HG03159 (cell line): ENCODE measurements at regions not wholly inside any gene's neighbourhood (a gene's known extent, or its start where the extent isn't known, plus 50 kb on each side); places are given as distances from the start of the nearest gene placed in this dataset.
"Not testable (repeated sequence)": the region's sequence is repeated elsewhere in the genome, so short reads cannot be mapped to it uniquely, and the experiment has no call there.

Source experiments
- ATAC-seq: cut with Tn5 transposase; IDR thresholded peaks from one replicate; pipeline ENCODE4 v1.9.1; 2021; ENCODE audit warnings: mild to moderate bottlenecking, moderate library complexity; ENCODE audit not compliant: unreplicated experiment

DNA sequence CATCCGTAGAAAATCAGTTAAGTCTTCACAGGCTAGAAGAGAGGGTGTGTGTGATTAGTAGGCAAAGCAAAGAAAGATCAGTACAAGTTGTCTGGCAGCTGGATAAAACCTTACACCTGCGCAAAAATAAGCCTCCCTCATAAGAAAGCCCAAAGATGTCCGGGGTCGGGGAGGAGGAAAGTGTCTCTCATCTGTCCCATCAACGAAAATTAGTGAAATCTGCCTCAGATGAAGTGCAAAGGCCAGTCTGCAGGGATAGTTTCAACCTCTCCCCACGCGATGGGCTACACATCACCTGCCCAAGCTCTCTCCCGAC lies 333.9 kb downstream of the SRGAP2C start:
- no peak for ATAC-seq

DNA sequence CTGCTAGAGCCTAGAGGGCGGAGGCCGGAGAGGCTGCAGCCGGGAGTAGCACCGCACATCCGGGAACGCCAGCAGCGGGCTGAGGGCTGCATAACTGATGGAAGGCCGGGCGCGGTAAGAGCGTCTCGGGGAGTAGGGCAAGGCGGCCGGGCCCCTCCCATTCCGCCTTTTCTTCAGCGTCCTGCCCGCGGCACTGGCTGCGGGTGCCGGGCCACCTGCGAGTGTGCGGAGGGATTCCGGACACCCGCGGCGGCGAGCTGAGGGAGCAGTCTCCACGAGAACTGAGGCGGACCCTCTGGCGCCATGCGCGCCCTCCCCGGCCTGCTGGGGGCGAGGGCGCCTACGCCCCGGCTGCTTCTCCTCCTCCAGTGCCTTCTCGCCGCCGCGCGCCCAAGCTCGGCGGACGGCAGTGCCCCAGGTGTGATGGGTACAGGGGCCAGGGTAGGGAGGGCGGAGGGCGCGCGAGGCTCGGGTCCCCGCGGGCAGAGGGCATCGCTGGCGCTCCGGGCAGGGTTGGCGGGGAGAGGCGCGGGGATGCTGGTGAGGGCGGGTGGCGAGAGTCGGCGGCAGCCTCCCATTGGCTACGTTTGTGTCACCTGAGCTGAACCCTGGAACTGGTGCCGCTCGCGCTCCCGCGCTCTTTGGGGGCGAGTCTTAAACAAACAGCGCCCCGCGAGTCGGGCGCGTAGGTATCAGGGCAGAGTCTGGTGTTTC lies 334.4 kb downstream of the SRGAP2C start:
- no peak for ATAC-seq

DNA sequence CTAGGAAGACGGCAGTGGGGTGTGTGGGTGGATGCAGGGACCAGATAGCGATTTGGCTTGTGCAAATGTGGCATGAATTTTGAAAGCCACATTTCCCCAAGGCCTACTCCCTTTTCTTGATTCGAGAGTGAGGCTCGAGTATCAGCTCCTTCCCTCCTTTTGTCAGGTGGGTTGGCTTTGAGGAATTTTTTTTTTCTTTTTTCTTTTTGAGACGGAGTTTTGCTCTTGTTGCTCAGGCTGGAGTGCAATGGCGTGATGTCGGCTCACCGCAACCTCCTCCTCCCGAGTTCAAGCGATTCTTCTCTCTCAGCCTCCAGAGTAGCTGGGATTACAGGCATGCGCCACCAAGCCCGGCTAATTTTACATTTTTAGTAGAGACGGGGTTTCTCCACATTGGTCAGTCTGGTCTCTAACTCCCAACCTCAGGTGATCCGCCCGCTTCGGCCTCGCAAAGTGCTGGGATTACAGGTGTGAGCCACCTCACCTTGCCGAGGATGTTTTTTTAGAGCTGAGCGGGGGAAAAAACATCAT lies 335.0 kb downstream of the SRGAP2C start:
- ATAC-seq: not testable (repeated sequence)

DNA sequence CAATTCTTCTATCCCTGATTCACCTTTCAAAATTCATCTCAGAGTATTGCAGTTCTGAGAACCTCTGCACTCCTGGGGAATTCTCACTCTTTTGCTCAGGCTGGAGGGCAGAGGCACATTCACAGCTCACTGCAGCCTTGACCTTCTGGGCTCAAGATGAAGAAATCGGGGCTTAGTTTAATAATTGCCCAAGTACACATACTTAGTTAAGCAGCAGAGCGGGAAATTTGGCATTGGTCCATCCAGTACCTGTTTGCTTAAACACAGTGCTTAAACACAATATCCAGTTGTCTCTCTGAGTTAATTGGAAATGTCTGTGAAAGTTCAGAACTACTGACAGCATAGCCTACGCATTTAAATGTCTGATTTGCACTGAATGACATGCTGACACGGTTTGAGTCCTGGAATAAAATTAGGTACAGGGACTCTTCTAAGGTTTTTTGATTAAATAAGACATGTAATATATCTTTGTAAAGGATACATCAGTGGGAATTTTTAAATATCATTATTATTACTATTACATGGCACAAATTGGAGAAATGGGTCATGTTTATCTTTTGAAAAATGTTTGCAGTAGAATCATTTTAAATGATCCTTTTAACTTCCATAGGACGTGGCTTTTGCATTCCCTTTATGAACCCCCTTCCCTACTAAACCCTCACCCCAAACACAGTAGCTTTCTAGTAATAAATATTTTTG lies 337.4 kb downstream of the SRGAP2C start:
- no peak for ATAC-seq

DNA sequence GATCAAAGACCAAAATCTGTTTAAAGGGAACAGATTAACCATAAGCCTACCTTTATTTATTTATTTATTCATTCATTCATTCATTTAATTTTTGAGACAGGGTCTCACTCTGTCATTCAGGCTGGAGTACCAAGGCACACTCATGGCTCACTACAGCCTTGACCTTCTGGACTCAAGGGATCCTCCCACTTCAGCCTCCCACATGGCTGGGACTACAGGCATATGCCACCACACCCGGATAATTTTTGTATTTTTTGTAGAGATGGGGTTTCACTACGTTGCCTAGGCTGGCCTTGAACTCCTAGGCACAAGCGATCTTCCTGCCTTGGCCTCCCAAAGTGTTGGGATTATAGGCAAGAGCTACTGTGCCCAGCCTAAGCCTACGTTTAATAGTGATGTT lies 338.3 kb downstream of the SRGAP2C start:
- not testable (repeated sequence) for ATAC-seq

- ATAC-seq: no peak
Measured at GRCh38 chr1:121525355-121525754, 340.6 kb downstream of the SRGAP2C start.

DNA sequence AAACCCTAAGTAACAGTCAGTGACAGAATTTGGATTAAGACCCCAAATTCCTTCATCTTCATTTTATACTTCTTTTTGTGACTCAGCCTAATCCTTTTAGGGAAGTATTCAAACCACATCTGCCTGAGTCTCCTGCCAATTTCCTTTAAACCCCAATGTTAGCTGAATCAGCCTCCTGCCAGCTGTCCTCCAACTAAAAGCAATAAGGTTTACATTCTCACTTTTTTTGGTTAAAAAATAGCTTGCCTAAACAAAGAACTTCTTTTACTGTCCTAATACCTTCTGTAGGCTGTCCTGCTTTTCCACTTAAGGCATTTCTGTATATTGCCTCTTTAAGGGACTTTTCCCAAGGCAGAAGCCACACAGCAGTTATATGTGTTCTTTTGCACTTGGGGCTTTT lies 344.2 kb downstream of the SRGAP2C start:
- not testable (repeated sequence) for ATAC-seq

DNA sequence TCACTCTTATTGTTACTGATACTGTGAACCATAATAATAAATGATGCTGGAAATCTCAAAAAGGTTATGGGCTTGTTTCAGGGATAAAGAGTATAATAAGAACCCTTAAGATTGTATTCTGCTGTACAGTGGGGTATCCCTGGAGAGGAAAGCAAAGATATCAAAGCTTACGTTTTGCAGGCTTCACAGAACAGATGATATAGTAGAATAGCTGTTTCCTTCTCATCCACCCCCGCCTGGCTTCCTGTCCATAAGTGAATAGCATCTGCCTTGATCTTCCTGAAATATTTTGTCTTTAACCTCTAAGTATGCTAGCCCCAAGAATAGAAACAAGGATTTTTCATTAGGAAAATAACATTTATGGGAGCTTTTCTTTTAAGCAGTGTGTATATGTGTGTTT lies 345.3 kb downstream of the SRGAP2C start:
- not testable (repeated sequence) for ATAC-seq

DNA sequence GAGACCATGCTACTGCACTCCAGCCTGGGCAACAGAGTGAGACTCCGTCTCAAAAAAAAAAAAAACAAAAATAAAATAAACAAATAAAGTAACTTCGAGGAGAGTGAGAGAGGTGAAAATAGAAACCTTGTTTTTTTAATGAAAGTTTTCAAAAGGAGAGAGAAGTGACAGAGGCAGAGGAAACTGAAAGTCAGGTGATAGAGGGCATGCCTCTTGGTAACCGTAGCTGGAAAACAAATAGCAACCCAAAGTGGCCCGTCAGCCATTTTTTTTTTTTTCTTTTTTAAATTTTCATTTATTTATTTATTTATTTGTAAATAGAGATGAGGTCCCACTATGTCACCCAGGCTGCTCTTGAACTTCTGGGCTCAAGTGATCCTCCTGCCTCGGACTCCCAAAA lies 347.0 kb downstream of the SRGAP2C start:
- not testable (repeated sequence) for ATAC-seq

DNA sequence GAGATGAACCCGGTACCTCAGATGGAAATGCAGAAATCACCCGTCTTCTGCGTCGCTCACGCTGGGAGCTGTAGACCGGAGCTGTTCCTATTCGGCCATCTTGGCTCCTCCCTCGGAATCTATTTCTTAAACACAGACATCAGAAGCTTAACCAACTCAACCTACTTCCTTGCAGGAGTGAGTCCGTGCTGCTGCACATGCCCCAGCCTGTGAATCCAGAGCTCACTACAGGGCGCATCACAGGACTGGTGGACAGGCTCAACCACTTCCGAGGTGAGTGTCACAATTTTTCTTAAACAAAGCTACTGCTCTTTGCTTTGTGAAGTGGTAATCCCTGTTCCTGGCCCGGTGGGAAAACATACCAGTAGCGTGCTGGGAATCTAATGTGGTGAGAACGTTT lies 353.4 kb downstream of the SRGAP2C start:
- ATAC-seq: not testable (repeated sequence)

DNA sequence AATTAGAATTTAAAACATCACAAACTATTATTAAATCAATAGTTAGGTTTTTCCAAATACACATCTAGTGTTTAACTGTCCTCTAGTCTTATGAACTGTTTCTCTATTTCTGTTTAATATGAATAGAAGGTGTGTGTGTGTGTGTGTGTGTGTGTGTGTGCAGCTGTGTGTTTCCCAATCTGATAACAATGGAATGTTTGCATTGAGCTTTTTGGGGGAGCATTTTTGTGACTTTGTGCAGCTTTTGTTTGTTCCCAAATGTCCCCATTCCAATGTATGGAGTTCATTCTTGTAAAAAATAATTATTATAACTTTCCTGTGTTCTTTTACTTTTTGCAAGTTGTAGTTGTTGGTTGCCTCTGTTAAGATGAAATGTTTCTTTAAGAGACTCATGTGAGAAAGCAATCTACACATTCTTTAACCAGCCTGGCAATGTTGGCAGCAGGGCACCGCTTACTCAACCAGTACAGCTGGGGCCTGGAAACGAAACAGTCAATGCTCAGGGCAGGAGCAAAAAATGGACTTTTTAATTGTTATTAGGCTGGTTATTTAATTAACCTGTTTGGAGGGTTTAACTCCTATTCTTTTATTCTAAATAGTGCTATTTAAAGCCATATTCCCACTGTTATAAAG lies 354.3 kb downstream of the SRGAP2C start:
- no peak for ATAC-seq

- ATAC-seq: not testable (repeated sequence)
Measured at GRCh38 chr1:121543988-121544387, 359.2 kb downstream of the SRGAP2C start.

DNA sequence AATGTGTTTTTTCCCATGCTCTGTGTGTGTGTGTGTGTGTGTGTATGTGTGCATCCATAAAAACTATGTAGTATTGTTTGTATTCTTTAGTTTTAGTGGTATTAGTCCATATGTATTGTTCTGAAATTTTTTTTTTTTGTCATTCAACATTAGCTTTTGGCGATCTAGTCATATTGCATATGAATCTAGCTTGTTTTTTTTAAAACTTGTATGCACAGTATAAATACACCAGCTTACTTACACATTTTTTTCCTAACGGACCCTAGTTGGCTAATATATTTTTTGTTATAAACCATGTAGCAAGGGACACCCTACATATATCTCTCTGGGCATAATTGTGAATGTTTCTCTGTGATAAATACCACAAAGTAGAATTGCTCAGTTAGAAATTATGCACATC lies 359.7 kb downstream of the SRGAP2C start:
- no peak for ATAC-seq

- ATAC-seq: not testable (repeated sequence)
Measured at GRCh38 chr1:121545899-121546298, 361.1 kb downstream of the SRGAP2C start.

GRCh38 chr1:121546830-121547591 lies 362.2 kb downstream of the SRGAP2C start:
- no peak for ATAC-seq

GRCh38 chr1:121547726-121548125 lies 363.0 kb downstream of the SRGAP2C start:
- not testable (repeated sequence) for ATAC-seq

DNA sequence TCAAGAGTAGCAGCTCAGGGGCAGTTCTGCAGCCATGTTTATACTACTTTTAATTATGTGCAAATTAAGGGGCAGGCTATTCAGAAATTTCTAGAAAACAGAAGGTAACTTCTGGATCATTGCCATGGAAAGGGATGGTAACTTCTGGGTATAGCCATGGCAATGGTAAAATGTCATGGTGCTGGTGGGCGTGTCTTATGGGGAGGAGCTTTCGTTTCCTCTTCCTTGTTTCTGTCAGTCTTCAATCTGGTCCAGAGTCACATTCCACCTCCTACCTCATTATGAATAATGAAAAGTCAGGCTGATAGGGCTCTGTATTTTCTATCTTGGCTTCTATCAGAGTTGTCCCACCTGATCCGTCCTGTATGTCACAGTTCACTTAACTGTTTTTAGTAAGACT lies 366.0 kb downstream of the SRGAP2C start:
- ATAC-seq: not testable (repeated sequence)

DNA sequence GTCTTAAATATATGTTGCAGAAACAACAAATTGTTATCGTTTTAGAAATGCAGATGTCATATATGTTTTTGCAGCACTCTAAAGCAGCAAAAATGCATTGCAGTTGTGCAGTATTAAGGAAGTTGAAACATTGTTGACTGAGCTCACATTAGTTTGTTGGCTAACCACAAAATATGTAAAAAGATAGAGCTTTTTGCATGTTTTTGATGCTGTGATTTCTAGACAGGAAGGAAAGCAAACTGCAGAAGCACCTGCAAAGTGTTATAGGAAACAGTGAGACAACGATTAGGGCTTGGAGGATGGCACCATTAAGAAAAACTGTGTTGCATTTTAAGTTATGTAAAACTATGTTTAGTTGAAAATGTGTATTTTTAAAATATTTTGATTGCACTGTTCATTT lies 366.7 kb downstream of the SRGAP2C start:
- not testable (repeated sequence) for ATAC-seq

DNA sequence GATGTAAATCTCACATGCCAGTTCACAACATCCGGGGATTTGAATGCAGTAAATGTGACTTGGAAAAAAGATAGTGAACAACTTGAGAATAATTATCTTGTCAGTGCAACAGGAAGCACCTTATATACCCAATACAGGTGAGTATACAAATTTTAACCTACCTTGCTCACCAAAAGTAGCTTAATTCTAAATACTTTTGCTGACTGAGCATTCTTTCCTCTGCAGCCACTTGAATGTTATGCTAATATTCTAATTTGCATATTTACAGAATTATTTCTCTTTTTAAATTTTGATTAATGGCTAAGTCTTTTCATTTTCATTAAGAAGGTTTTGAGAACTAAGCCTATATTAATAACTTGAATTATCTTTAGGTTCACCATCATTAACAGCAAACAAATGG lies 371.8 kb downstream of the SRGAP2C start:
- not testable (repeated sequence) for ATAC-seq

- ATAC-seq: not testable (repeated sequence)
Measured at GRCh38 chr1:121558034-121558433, 373.3 kb downstream of the SRGAP2C start.

DNA sequence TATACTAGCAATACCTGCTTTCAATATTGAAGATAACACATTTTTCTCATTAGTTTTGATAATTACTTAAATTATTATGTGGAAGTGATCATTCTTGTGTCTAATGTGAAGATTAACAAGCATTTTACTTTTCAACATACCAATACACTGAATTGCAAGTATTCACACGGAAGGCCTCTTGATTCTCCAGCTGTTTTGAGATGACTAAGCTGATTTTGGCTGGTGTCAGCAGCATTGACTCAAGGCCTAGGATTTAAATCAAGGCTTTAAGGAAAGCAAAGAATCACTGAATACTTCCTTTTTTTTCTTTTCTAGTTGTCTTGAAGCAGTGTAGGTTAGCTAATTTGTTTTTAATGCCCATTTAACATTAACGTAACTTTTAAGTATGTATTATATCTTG lies 373.7 kb downstream of the SRGAP2C start:
- no peak for ATAC-seq
